Activated CD8-positive, alpha-beta memory T cell treated with anti-CD3 and anti-CD28 coated beads, Interleukin-2, amount 50 U/mL, for 48 hours (primary cell): ENCODE measurements at regions not wholly inside any gene's neighbourhood (a gene's known extent, or its start where the extent isn't known, plus 50 kb on each side); places are given as distances from the start of the nearest gene placed in this dataset.

Source experiments
- DNase-seq: peaks from one replicate; pipeline ENCODE4 v3.0.0-alpha.2; 2020

GRCh38 chr5:117089001-117089400 is 514.4 kb upstream of the SEMA6A start:
- DNase-seq = no peak

- DNase-seq = no peak
These were observed 513.6 kb upstream of the SEMA6A start for GRCh38 chr5:117088176-117088575.

GRCh38 chr5:117084067-117084466 is 509.4 kb upstream of the SEMA6A start:
- no peak for DNase-seq

- no peak for DNase-seq
These were observed 508.4 kb upstream of the SEMA6A start for GRCh38 chr5:117082977-117083376.

GRCh38 chr5:117077142-117077541 is 502.5 kb upstream of the SEMA6A start:
- no peak for DNase-seq

GRCh38 chr5:117072439-117072838 is 497.8 kb upstream of the SEMA6A start:
- no peak for DNase-seq

- DNase-seq = no peak
These were observed 491.2 kb upstream of the SEMA6A start for GRCh38 chr5:117065800-117066199.

GRCh38 chr5:117065161-117065560 is 490.5 kb upstream of the SEMA6A start:
- no peak for DNase-seq

GRCh38 chr5:117060099-117060498 is 485.5 kb upstream of the SEMA6A start:
- no peak for DNase-seq

GRCh38 chr5:117058740-117059139 is 484.1 kb upstream of the SEMA6A start:
- no peak for DNase-seq

GRCh38 chr5:117055517-117055916 is 480.9 kb upstream of the SEMA6A start:
- no peak for DNase-seq

GRCh38 chr5:117054911-117055310 is 480.3 kb upstream of the SEMA6A start:
- no peak for DNase-seq

- no peak for DNase-seq
These were observed 479.5 kb upstream of the SEMA6A start for GRCh38 chr5:117054141-117054540.

- DNase-seq = no peak
These were observed 467.4 kb upstream of the SEMA6A start for GRCh38 chr5:117041926-117042595.

- DNase-seq = no peak
These were observed 464.4 kb upstream of the SEMA6A start for GRCh38 chr5:117039035-117039434.

GRCh38 chr5:117027384-117027783 is 452.8 kb upstream of the SEMA6A start:
- DNase-seq = no peak

GRCh38 chr5:117020999-117021398 is 446.4 kb upstream of the SEMA6A start:
- no peak for DNase-seq

- no peak for DNase-seq
These were observed 438.8 kb upstream of the SEMA6A start for GRCh38 chr5:117013280-117013877.

GRCh38 chr5:117010574-117010973 is 436.0 kb upstream of the SEMA6A start:
- DNase-seq = no peak

- DNase-seq = no peak
These were observed 423.4 kb upstream of the SEMA6A start for GRCh38 chr5:116998024-116998423.

- DNase-seq = no peak
These were observed 418.1 kb upstream of the SEMA6A start for GRCh38 chr5:116992681-116993080.

- DNase-seq = no peak
These were observed 415.4 kb upstream of the SEMA6A start for GRCh38 chr5:116989995-116990394.

- DNase-seq = no peak
These were observed 407.4 kb upstream of the SEMA6A start for GRCh38 chr5:116982035-116982434.

GRCh38 chr5:116980581-116980980 is 406.0 kb upstream of the SEMA6A start:
- no peak for DNase-seq

GRCh38 chr5:116976767-116977166 is 402.1 kb upstream of the SEMA6A start:
- DNase-seq = no peak
